Breast epithelium (tissue), 3 donors: ENCODE measurements at regions not wholly inside any gene's neighbourhood (a gene's known extent, or its start where the extent isn't known, plus 50 kb on each side); places are given as distances from the start of the nearest gene placed in this dataset.

Source experiments
- POLR2A ChIP-seq: fragments of 450-650 bp; IDR thresholded peaks from one replicate; pipeline ENCODE4 v1.6.1; 2016; ENCODE audit warnings: antibody characterized with exemption, mild to moderate bottlenecking, moderate library complexity
- TF ChIP-seq, protein P1 (sequence below), 3 donors: fragments of 450-650 bp; IDR thresholded peaks; one replicate each; pipeline ENCODE4 v1.5.1; 2016 to 2017; ENCODE audit warnings: antibody characterized with exemption in 3 of 3, mild to moderate bottlenecking in 3 of 3, moderate library complexity in 3 of 3

DNA sequence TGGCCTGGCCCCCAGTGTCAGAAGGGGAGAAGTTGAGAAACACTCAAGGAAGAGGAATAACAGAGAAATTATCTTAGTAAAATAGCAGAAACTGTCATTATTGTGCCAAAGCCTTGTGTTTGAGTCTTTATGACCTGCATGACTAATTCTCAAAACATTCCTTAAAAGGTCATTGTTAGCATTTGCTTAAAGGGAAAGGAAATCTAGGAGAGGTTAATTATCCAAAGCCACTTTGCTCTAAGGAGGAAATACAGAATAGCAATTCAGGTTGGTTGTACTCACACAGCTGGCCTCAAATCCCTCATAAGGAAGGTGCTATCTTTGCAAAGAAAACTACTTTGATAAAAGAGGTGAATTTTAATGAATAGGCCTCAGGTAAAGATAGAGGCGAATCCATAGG lies 516.7 kb downstream of the CBLN4 start:
- TF ChIP-seq POLR2A: no peak
- TF ChIP-seq, protein P1, sequence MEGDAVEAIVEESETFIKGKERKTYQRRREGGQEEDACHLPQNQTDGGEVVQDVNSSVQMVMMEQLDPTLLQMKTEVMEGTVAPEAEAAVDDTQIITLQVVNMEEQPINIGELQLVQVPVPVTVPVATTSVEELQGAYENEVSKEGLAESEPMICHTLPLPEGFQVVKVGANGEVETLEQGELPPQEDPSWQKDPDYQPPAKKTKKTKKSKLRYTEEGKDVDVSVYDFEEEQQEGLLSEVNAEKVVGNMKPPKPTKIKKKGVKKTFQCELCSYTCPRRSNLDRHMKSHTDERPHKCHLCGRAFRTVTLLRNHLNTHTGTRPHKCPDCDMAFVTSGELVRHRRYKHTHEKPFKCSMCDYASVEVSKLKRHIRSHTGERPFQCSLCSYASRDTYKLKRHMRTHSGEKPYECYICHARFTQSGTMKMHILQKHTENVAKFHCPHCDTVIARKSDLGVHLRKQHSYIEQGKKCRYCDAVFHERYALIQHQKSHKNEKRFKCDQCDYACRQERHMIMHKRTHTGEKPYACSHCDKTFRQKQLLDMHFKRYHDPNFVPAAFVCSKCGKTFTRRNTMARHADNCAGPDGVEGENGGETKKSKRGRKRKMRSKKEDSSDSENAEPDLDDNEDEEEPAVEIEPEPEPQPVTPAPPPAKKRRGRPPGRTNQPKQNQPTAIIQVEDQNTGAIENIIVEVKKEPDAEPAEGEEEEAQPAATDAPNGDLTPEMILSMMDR (IDR thresholded peaks at IDR 0.05): no peak
